ENCODE measurements at regions not wholly inside any gene's neighbourhood (a gene's known extent, or its start where the extent isn't known, plus 50 kb on each side); places are given as distances from the start of the nearest gene placed in this dataset.

- DNase-seq (ENCODE audit: low spot score) (no peak), FAIRE-seq (no peak)
Measured at GRCh38 chr6:28732052-28732451, 191.7 kb downstream of the TRIM27 start.

GRCh38 chr6:28734443-28734959 is 189.3 kb downstream of the TRIM27 start:
- DNase-seq (ENCODE audit: low spot score) (no peak), FAIRE-seq (no peak)

- DNase-seq (ENCODE audit: low spot score): no peak
- no peak for FAIRE-seq
Measured at GRCh38 chr6:28736121-28736520, 187.7 kb downstream of the TRIM27 start.

GRCh38 chr6:28737750-28738395 is 185.9 kb downstream of the TRIM27 start:
- DNase-seq (ENCODE audit: low spot score): no peak
- FAIRE-seq: no peak

GRCh38 chr6:28738396-28738765 is 185.4 kb downstream of the TRIM27 start:
- FAIRE-seq: no peak
- no peak for DNase-seq (ENCODE audit: low spot score)

- no peak for DNase-seq (ENCODE audit: low spot score)
- FAIRE-seq: no peak
Measured at GRCh38 chr6:28741363-28741762, 182.4 kb downstream of the TRIM27 start.

- FAIRE-seq (peak; percentile 24), DNase-seq (ENCODE audit: low spot score) (peak; percentile 79)
Measured at GRCh38 chr6:28742668-28743270, 181.0 kb downstream of the TRIM27 start.

- DNase-seq (ENCODE audit: low spot score): no peak
Measured at GRCh38 chr6:28743271-28743789, 180.5 kb downstream of the TRIM27 start.

GRCh38 chr6:28747083-28747630 is 176.6 kb downstream of the TRIM27 start:
- DNase-seq (ENCODE audit: low spot score): no peak
- FAIRE-seq: no peak

More at GRCh38 chr6:28743271-28743789, 180.5 kb downstream of the TRIM27 start:
- FAIRE-seq: no peak

GRCh38 chr6:28747631-28748157 is 176.1 kb downstream of the TRIM27 start:
- FAIRE-seq (peak; percentile 72), DNase-seq (ENCODE audit: low spot score) (peak; percentile 95)

GRCh38 chr6:28748192-28748591 is 175.6 kb downstream of the TRIM27 start:
- FAIRE-seq: no peak
- no peak for DNase-seq (ENCODE audit: low spot score)

GRCh38 chr6:28750926-28751458 is 172.8 kb downstream of the TRIM27 start:
- no peak for DNase-seq (ENCODE audit: low spot score)
- FAIRE-seq: no peak

- FAIRE-seq: no peak
- no peak for DNase-seq (ENCODE audit: low spot score)
Measured at GRCh38 chr6:28751514-28751913, 172.3 kb downstream of the TRIM27 start.

GRCh38 chr6:28751963-28752350 is 171.8 kb downstream of the TRIM27 start:
- DNase-seq (ENCODE audit: low spot score) (no peak), FAIRE-seq (peak; percentile 83)

- DNase-seq (ENCODE audit: low spot score) (no peak), FAIRE-seq (no peak)
Measured at GRCh38 chr6:28757429-28758045, 166.2 kb downstream of the TRIM27 start.

GRCh38 chr6:28758046-28758817 is 165.6 kb downstream of the TRIM27 start:
- DNase-seq (ENCODE audit: low spot score): peak; percentile 73
- FAIRE-seq: no peak

GRCh38 chr6:28758818-28759235 is 165.0 kb downstream of the TRIM27 start:
- no peak for FAIRE-seq
- DNase-seq (ENCODE audit: low spot score): no peak

- FAIRE-seq (no peak), DNase-seq (ENCODE audit: low spot score) (no peak)
Measured at GRCh38 chr6:28764014-28764723, 159.6 kb downstream of the TRIM27 start.

- FAIRE-seq (no peak), DNase-seq (ENCODE audit: low spot score) (no peak)
Measured at GRCh38 chr6:28764761-28765282, 159.0 kb downstream of the TRIM27 start.

GRCh38 chr6:28765978-28766351 is 157.8 kb downstream of the TRIM27 start:
- FAIRE-seq (no peak), DNase-seq (ENCODE audit: low spot score) (no peak)
